Stimulated activated CD4-positive, alpha-beta T cell treated with anti-CD3 and anti-CD28 coated beads, TNF-alpha, amount 100 ng/mL, for 1 hour (primary cell): ENCODE measurements at regions not wholly inside any gene's neighbourhood (a gene's known extent, or its start where the extent isn't known, plus 50 kb on each side); places are given as distances from the start of the nearest gene placed in this dataset.

ENCODE experiments used
- DNase-seq, 3 donors: peaks; one replicate each; pipeline ENCODE4 v3.0.0-alpha.2; 2020; ENCODE audit warnings: low read depth in 3 of 3, low spot score in 1 of 3

GRCh38 chr1:14511796-14512585, 86.5 kb upstream of the KAZN start:
- no peak for DNase-seq

- DNase-seq, result no peak
These were observed 85.4 kb upstream of the KAZN start for GRCh38 chr1:14513111-14513510.

- DNase-seq, result no peak
These were observed 83.7 kb upstream of the KAZN start for GRCh38 chr1:14514739-14515138.

- DNase-seq, result no peak
These were observed 81.3 kb upstream of the KAZN start for GRCh38 chr1:14516974-14517840.

GRCh38 chr1:14517841-14518180, 80.7 kb upstream of the KAZN start:
- no peak for DNase-seq

GRCh38 chr1:14519976-14520375, 78.5 kb upstream of the KAZN start:
- no peak for DNase-seq

- DNase-seq, result no peak
These were observed 77.8 kb upstream of the KAZN start for GRCh38 chr1:14520514-14521163.

- DNase-seq, result no peak
These were observed 76.9 kb upstream of the KAZN start for GRCh38 chr1:14521622-14522021.

GRCh38 chr1:14522077-14522925, 76.2 kb upstream of the KAZN start:
- DNase-seq, result no peak

- no peak for DNase-seq
These were observed 75.6 kb upstream of the KAZN start for GRCh38 chr1:14522926-14523241.

GRCh38 chr1:14524826-14525636, 73.5 kb upstream of the KAZN start:
- no peak for DNase-seq

GRCh38 chr1:14529475-14529874, 69.0 kb upstream of the KAZN start:
- no peak for DNase-seq

GRCh38 chr1:14531519-14531918, 67.0 kb upstream of the KAZN start:
- no peak for DNase-seq

- DNase-seq, result no peak
These were observed 62.7 kb upstream of the KAZN start for GRCh38 chr1:14535619-14536355.

GRCh38 chr1:14538335-14538734, 60.1 kb upstream of the KAZN start:
- DNase-seq, result no peak

- DNase-seq, result no peak
These were observed 59.2 kb upstream of the KAZN start for GRCh38 chr1:14539309-14539708.

- no peak for DNase-seq
These were observed 58.4 kb upstream of the KAZN start for GRCh38 chr1:14539953-14540563.

- DNase-seq, result no peak
These were observed 57.1 kb upstream of the KAZN start for GRCh38 chr1:14541348-14541747.

- no peak for DNase-seq
These were observed 55.2 kb upstream of the KAZN start for GRCh38 chr1:14543191-14543840.
